OCI-LY3 (cell line): ENCODE measurements at regions not wholly inside any gene's neighbourhood (a gene's known extent, or its start where the extent isn't known, plus 50 kb on each side); places are given as distances from the start of the nearest gene placed in this dataset.

Experiments
- H2AFZ ChIP-seq: fragments of 200-600, 300-600 bp; shearing (Covaris generic); 2 replicates; pipeline ENCODE4 v1.6.0; 2014; ENCODE audit warnings: antibody characterized with exemption, low read depth, low read length
- H3K27ac ChIP-seq: fragments of 200-600, 300-600 bp; sonication (generic); 2 replicates; pipeline ENCODE4 v1.5.1; 2014; ENCODE audit warnings: mild to moderate bottlenecking, low read length, moderate library complexity, mixed read lengths
- H3K27me3 ChIP-seq: fragments of 200-600, 300-600 bp; sonication (generic); 2 replicates; pipeline ENCODE4 v1.6.1; 2014; ENCODE audit warnings: low read depth, low read length, mixed read lengths
- H3K36me3 ChIP-seq: fragments of 200-600, 300-600 bp; sonication (generic); replicated peaks from 2 replicates; pipeline ENCODE3; 2014; ENCODE audit warnings: low read depth, low read length, mixed read lengths
- H3K4me1 ChIP-seq: fragments of 300-600, 200-600 bp; sonication (generic); 2 replicates; pipeline ENCODE4 v1.6.1; 2014; ENCODE audit warnings: low read length, mixed read lengths
- H3K4me2 ChIP-seq: fragments of 200-600, 300-600 bp; sonication (generic); 2 replicates; pipeline ENCODE4 v1.6.1; 2014; ENCODE audit warnings: low read length, mixed read lengths
- H3K4me3 ChIP-seq: fragments of 300-600, 200-600 bp; sonication (generic); 2 replicates; pipeline ENCODE4 v1.5.1; 2014; ENCODE audit warnings: antibody characterized with exemption, mild to moderate bottlenecking, low read length, moderate library complexity
- H3K79me2 ChIP-seq: fragments of 300-600, 200-600 bp; shearing (Covaris generic); 2 replicates; pipeline ENCODE4 v1.6.1; 2014; ENCODE audit warnings: mild to moderate bottlenecking, low read length, mixed read lengths
- H3K9ac ChIP-seq: fragments of 300-600, 200-600 bp; shearing (Covaris generic); 2 replicates; pipeline ENCODE4 v1.6.0; 2014; ENCODE audit warnings: mild to moderate bottlenecking, low read length, moderate library complexity
- H3K9me3 ChIP-seq: fragments of 200-600, 300-600 bp; shearing (Covaris generic); 2 replicates; pipeline ENCODE4 v1.6.1; 2014; ENCODE audit warnings: low read length, mixed read lengths; ENCODE audit not compliant: insufficient read depth
- H4K20me1 ChIP-seq: fragments of 200-600, 300-600 bp; sonication (generic); 2 replicates; pipeline ENCODE4 v1.6.1; 2016; ENCODE audit warnings: low read length, mixed read lengths; ENCODE audit not compliant: insufficient read depth
- EZH2phosphoT487 ChIP-seq: fragments of 200-600 bp; shearing (Covaris generic); IDR thresholded peaks from 2 replicates; pipeline ENCODE4 v1.6.1; 2018; ENCODE audit warnings: antibody characterized with exemption, mixed run types, low read depth
- TF ChIP-seq, protein P1 (sequence below): fragments of 200-600, 300-600 bp; sonication (generic); IDR thresholded peaks from 2 replicates; pipeline ENCODE4 v1.5.1; 2014; ENCODE audit warnings: antibody characterized with exemption, low read length, low read depth

DNA sequence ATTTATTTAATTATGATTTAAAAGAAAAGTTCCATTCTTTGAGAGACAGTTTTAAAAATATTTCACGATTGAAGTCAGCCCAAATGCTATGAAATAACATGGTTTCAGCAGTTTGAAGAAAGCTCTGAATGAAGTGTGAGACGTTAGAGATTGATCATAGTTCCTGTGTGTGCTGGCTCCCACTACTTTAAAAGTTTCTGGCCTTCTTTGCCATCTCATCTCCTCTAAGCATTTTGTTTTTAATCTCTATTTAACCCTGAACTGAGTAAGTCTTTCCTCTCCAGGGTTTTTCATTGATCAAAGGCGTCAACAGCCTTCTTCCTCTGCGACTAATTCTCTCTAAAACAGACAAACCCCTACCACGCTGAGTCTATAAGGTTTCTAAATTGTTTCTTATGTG, 225.3 kb upstream of the B3GALT2 start:
- Histone ChIP-seq H3K4me3 (no peak overlapping the region), H3K79me2 (no peaks in the 10 kb centered on the region), H3K4me2 (no peak overlapping the region), H2AFZ (no peak overlapping the region), H4K20me1 (no peaks in the 10 kb centered on the region), H3K27me3 (no peaks in the 10 kb centered on the region), H3K9ac (no peak overlapping the region), H3K9me3 (no peaks in the 10 kb centered on the region), H3K4me1 (peaks cover 4% of the 10 kb centered on the region), H3K36me3 (no peaks in the 10 kb centered on the region), H3K27ac (no peak overlapping the region)
- TF ChIP-seq, protein P1, sequence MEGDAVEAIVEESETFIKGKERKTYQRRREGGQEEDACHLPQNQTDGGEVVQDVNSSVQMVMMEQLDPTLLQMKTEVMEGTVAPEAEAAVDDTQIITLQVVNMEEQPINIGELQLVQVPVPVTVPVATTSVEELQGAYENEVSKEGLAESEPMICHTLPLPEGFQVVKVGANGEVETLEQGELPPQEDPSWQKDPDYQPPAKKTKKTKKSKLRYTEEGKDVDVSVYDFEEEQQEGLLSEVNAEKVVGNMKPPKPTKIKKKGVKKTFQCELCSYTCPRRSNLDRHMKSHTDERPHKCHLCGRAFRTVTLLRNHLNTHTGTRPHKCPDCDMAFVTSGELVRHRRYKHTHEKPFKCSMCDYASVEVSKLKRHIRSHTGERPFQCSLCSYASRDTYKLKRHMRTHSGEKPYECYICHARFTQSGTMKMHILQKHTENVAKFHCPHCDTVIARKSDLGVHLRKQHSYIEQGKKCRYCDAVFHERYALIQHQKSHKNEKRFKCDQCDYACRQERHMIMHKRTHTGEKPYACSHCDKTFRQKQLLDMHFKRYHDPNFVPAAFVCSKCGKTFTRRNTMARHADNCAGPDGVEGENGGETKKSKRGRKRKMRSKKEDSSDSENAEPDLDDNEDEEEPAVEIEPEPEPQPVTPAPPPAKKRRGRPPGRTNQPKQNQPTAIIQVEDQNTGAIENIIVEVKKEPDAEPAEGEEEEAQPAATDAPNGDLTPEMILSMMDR = no peak
- TF ChIP-seq EZH2phosphoT487 = no peak

DNA sequence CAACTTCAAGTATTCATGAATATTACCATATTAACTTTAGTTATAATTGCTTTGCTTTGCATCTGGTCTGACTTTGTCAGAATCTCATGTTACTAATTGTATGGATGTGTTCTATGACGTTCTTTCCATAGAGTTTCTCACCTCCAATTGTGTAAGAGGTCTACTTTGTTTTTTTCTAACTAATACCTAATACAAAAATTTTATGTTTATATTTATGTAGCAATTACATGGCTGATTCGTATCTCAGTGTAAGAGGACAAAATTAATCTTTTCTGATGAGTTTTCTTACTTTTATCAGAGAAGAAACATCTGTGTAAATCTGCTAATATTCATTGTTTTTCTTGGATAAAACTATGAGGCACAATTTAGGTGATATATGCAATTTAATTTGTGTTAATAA, 224.8 kb upstream of the B3GALT2 start:
- H3K36me3 ChIP-seq = no peaks in the 10 kb centered on the region
- H3K27ac ChIP-seq = no peak overlapping the region
- TF ChIP-seq EZH2phosphoT487 = no peak
- TF ChIP-seq, protein P1 = no peak
- no peak overlapping the region for H2AFZ ChIP-seq
- H3K4me1 ChIP-seq = peaks cover 6% of the 10 kb centered on the region
- H3K4me3 ChIP-seq = no peak overlapping the region
- H3K27me3 ChIP-seq = no peaks in the 10 kb centered on the region
- no peaks in the 10 kb centered on the region for H3K79me2 ChIP-seq
- no peak overlapping the region for H3K9ac ChIP-seq
- no peak overlapping the region for H3K4me2 ChIP-seq
- no peaks in the 10 kb centered on the region for H3K9me3 ChIP-seq
- H4K20me1 ChIP-seq = no peaks in the 10 kb centered on the region

DNA sequence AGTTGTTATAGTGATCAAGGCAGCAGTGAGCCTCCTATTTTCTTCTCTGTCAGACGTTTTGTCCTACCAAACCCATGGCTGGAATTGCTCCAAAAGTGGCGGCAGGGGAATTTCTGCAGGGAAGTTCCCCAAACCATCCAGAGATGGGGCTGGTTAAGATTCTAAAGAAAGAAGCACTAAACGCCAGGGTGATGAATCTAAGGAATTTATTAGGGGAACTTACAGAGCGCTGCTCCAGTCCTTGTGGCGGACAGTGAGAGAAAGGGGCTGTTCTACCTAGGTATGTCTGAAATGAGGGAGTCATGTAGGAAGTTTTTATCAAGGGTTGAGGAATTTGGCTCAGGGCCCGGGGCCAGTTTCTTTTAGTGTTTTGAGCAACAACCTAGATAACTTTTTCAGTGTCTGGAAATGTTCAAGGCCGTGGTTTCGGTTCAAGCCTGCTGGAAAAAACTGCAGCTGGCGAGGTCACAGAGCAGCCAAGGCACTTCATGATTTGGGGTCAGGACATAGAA, 222.4 kb upstream of the B3GALT2 start:
- Histone ChIP-seq H3K36me3 (no peaks in the 10 kb centered on the region), H4K20me1 (no peaks in the 10 kb centered on the region), H3K4me3 (no peak overlapping the region), H2AFZ (no peak overlapping the region), H3K4me2 (no peak overlapping the region), H3K27ac (no peak overlapping the region), H3K27me3 (no peaks in the 10 kb centered on the region), H3K9me3 (no peaks in the 10 kb centered on the region), H3K79me2 (no peaks in the 10 kb centered on the region), H3K4me1 (peaks cover 6% of the 10 kb centered on the region), H3K9ac (no peak overlapping the region)
- TF ChIP-seq, protein P1 = no peak

DNA sequence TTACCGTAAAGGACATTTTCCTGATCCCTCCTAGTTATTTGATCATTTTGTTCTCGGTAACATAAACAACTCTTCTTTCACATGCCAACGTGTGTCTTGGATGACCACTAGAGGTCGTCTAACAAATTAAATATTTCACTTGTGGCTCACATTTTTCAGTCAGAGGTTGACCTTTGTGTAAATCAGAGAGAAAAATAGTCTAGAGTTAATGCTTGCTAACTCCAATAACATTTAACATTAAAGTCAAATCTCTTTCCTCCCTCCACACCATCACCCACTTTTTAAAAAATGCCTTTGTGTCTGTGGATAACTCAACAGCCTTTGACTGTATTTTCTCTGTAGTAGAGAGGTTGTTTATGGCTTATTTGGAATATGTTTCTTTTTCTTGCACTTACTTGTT, 220.5 kb upstream of the B3GALT2 start:
- Histone ChIP-seq H3K4me2 (0 out of 2 replicates have a peak overlapping the region, but pooled peaks have one; percentile 21), H3K9ac (no peak overlapping the region), H3K9me3 (no peaks in the 10 kb centered on the region), H4K20me1 (no peaks in the 10 kb centered on the region), H2AFZ (no peak overlapping the region), H3K27ac (no peak overlapping the region), H3K36me3 (no peaks in the 10 kb centered on the region), H3K27me3 (no peaks in the 10 kb centered on the region), H3K79me2 (no peaks in the 10 kb centered on the region), H3K4me1 (peaks cover 12% of the 10 kb centered on the region), H3K4me3 (no peak overlapping the region)
- no peak for TF ChIP-seq EZH2phosphoT487
- TF ChIP-seq, protein P1 = peak; percentile 98
